MM.1S (cell line): ENCODE measurements at regions not wholly inside any gene's neighbourhood (a gene's known extent, or its start where the extent isn't known, plus 50 kb on each side); places are given as distances from the start of the nearest gene placed in this dataset.
"Not testable (repeated sequence)": the region's sequence is repeated elsewhere in the genome, so short reads cannot be mapped to it uniquely, and the experiment has no call there.

Source experiments
- DNase-seq: peaks from one replicate; pipeline ENCODE4 v3.0.0-alpha.2; 2015
- H2AFZ ChIP-seq: fragments of 300-600 bp; sonication (generic); 2 replicates; pipeline ENCODE4 v1.6.0; 2016; ENCODE audit warnings: antibody characterized with exemption, low read length
- H3F3A ChIP-seq: fragments of 300-600 bp; sonication (generic); 2 replicates; pipeline ENCODE4 v1.6.1; 2016; ENCODE audit warnings: mild to moderate bottlenecking, antibody characterized with exemption, low read length, moderate library complexity, mixed read lengths; ENCODE audit not compliant: insufficient read depth
- H3K27ac ChIP-seq: fragments of 300-600 bp; sonication (generic); 2 replicates; pipeline ENCODE4 v1.5.1; 2016; ENCODE audit warnings: mild to moderate bottlenecking, low read length
- H3K27me3 ChIP-seq: fragments of 300-600 bp; sonication (generic); replicated peaks from 2 replicates; pipeline ENCODE4 v1.6.0; 2016; ENCODE audit warnings: low read length; ENCODE audit not compliant: insufficient read depth
- H3K36me3 ChIP-seq: fragments of 300-600 bp; sonication (generic); replicated peaks from 2 replicates; pipeline ENCODE4 v1.6.1; 2016; ENCODE audit warnings: mild to moderate bottlenecking, low read length, mixed read lengths; ENCODE audit not compliant: insufficient read depth
- H3K4me1 ChIP-seq: fragments of 300-600 bp; sonication (generic); 2 replicates; pipeline ENCODE4 v1.6.1; 2016; ENCODE audit warnings: low read length, mixed read lengths
- H3K4me2 ChIP-seq: fragments of 300-600 bp; sonication (generic); 2 replicates; pipeline ENCODE4 v1.6.0; 2016; ENCODE audit warnings: low read depth, low read length
- H3K4me3 ChIP-seq: fragments of 300-600 bp; sonication (generic); 2 replicates; pipeline ENCODE4 v1.5.1; 2016; ENCODE audit warnings: low read length, mixed read lengths
- H3K79me2 ChIP-seq: fragments of 300-600 bp; sonication (generic); 2 replicates; pipeline ENCODE4 v1.6.1; 2016; ENCODE audit warnings: mixed run types, low read length, mixed read lengths
- H3K9ac ChIP-seq: fragments of 300-600 bp; sonication (generic); 2 replicates; pipeline ENCODE4 v1.6.1; 2016; ENCODE audit warnings: low read length, mixed read lengths
- H3K9me2 ChIP-seq: fragments of 300-600 bp; sonication (generic); replicated peaks from 2 replicates; pipeline ENCODE4 v1.6.1; 2016; ENCODE audit warnings: mild to moderate bottlenecking, low read length, mixed read lengths; ENCODE audit not compliant: insufficient read depth
- H3K9me3 ChIP-seq: fragments of 300-600 bp; sonication (generic); replicated peaks from 2 replicates; pipeline ENCODE4 v1.6.1; 2016; ENCODE audit warnings: mild to moderate bottlenecking, low read length, mixed read lengths; ENCODE audit not compliant: insufficient read depth
- H4K20me1 ChIP-seq: fragments of 300-600 bp; sonication (generic); 2 replicates; pipeline ENCODE4 v1.6.1; 2016; ENCODE audit warnings: mild to moderate bottlenecking, low read length, moderate library complexity, mixed read lengths; ENCODE audit not compliant: insufficient read depth
- EZH2 ChIP-seq: fragments of 300-600 bp; sonication (generic); optimal IDR thresholded peaks from 2 replicates; pipeline ENCODE3; 2017; ENCODE audit warnings: low read depth, mild to moderate bottlenecking, antibody characterized with exemption, low read length, mixed read lengths
- EZH2phosphoT487 ChIP-seq: fragments of 300-600 bp; sonication (generic); IDR thresholded peaks from 2 replicates; pipeline ENCODE4 v1.6.1; 2018; ENCODE audit warnings: antibody characterized with exemption, low read length
- TF ChIP-seq, protein P1 (sequence below): fragments of 300-600 bp; sonication (generic); IDR thresholded peaks from 2 replicates; pipeline ENCODE4 v1.5.1; 2016; ENCODE audit warnings: antibody characterized with exemption, low read length, mixed read lengths

DNA sequence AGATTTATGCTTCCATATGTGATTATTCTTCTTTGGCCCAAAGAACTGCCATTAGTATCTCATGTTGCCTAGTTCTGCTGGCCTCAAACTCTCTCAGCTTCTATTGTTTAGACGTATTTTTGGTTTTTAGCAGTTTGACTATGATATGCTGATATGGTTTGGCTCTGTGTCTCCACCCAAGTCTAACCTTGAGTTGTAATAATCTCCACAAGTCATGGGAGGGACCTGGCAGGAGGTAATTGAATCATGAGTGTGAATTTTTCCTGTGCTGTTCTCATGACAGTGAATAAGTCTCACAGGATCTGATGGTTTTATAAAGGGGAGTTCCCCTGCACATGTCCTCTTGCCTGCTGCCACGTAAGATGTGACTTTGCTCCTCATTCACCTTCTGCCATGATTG lies 96.7 kb upstream of the ARG1 start:
- DNase-seq = no peak
- no peak overlapping the region for H3K4me3 ChIP-seq
- H3K9me2 ChIP-seq = no peaks in the 10 kb centered on the region
- no peaks in the 10 kb centered on the region for H3K9me3 ChIP-seq
- TF ChIP-seq EZH2phosphoT487 = no peak
- TF ChIP-seq EZH2 = no peak
- TF ChIP-seq, protein P1, sequence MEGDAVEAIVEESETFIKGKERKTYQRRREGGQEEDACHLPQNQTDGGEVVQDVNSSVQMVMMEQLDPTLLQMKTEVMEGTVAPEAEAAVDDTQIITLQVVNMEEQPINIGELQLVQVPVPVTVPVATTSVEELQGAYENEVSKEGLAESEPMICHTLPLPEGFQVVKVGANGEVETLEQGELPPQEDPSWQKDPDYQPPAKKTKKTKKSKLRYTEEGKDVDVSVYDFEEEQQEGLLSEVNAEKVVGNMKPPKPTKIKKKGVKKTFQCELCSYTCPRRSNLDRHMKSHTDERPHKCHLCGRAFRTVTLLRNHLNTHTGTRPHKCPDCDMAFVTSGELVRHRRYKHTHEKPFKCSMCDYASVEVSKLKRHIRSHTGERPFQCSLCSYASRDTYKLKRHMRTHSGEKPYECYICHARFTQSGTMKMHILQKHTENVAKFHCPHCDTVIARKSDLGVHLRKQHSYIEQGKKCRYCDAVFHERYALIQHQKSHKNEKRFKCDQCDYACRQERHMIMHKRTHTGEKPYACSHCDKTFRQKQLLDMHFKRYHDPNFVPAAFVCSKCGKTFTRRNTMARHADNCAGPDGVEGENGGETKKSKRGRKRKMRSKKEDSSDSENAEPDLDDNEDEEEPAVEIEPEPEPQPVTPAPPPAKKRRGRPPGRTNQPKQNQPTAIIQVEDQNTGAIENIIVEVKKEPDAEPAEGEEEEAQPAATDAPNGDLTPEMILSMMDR = no peak
- H3K4me2 ChIP-seq = no peak overlapping the region
- no peaks in the 10 kb centered on the region for H3K79me2 ChIP-seq
- H3K27ac ChIP-seq = no peak overlapping the region
- no peaks in the 10 kb centered on the region for H3F3A ChIP-seq
- no peaks in the 10 kb centered on the region for H3K36me3 ChIP-seq
- no peaks in the 10 kb centered on the region for H4K20me1 ChIP-seq
- H3K4me1 ChIP-seq = no peaks in the 10 kb centered on the region
- no peak overlapping the region for H2AFZ ChIP-seq
- H3K9ac ChIP-seq = no peak overlapping the region
- no peaks in the 10 kb centered on the region for H3K27me3 ChIP-seq

DNA sequence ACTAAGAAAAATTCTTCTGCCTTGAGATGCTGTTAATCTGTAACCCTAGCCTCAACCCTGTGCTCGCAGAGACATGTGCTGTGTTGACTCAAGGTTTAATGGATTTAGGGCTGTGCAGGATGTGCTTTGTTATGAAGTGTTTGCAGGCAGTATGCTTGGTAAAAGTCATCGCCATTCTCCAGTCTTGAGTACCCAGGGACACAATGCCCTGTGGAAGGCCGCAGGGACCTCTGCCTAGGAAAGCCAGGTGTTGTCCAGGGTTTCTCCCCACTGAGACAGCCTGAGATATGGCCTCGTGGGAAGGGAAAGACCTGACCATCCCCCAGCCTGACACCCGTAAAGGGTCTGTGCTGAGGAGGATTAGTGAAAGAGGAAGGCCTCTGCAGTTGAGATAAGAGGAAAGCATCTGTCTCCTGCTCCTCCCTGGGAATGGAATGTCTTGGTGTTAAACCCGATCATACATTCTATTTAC lies 94.2 kb upstream of the ARG1 start:
- H3K4me3 ChIP-seq, H3K4me2 ChIP-seq, H3K27ac ChIP-seq, H2AFZ ChIP-seq, H3K4me1 ChIP-seq, H3K9me2 ChIP-seq, H3K36me3 ChIP-seq, DNase-seq, H3K9ac ChIP-seq, H4K20me1 ChIP-seq, H3K79me2 ChIP-seq, H3K9me3 ChIP-seq, H3F3A ChIP-seq, H3K27me3 ChIP-seq: not testable (repeated sequence)

DNA sequence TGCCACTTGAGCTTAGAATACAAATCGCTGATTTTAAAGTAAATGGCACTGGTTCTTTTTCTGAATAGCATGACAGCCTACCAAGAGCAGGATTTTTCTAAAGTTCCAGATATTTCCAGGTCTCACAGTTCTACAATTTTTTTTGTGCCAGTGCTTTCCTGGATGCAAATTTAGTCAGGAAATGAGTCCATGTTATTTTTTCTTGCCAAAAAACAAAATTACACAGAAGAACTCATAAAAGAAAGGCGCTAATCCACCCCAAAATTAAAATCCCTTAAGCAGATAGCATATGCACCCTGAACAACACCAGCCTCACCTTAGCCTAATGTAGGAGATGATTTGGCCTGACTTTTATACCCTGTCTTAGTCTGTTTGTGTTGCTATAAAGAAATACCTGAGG lies 86.4 kb upstream of the ARG1 start:
- Histone ChIP-seq H3K9ac (no peak overlapping the region), H3K27ac (no peak overlapping the region), H3K4me1 (no peaks in the 10 kb centered on the region), H2AFZ (no peak overlapping the region), H3K27me3 (no peaks in the 10 kb centered on the region), H3K4me2 (no peak overlapping the region), H3K9me2 (no peaks in the 10 kb centered on the region), H3K9me3 (no peaks in the 10 kb centered on the region), H3K4me3 (no peak overlapping the region), H3K36me3 (no peaks in the 10 kb centered on the region), H4K20me1 (no peaks in the 10 kb centered on the region), H3K79me2 (no peaks in the 10 kb centered on the region), H3F3A (no peaks in the 10 kb centered on the region)
- TF ChIP-seq EZH2phosphoT487 = no peak
- DNase-seq = no peak

DNA sequence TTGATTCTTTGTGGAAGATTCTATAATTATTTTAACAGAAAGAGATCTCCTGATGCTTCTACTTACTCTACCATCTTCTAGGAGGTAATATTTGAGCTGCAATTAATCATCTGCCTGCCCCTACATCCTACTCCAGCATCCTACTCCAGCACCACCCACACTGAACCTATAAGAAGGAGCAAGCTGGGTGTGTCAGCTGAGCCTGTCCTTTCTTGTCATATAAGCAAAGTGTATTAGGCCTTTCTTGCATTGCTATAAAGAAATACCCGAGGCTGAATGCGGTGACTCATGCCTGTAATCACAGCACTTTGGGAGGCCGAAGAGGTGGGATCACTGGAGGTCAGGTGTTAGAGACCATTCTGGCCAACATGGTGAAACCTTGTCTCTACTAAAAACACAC lies 84.2 kb upstream of the ARG1 start:
- H3K36me3 ChIP-seq = no peaks in the 10 kb centered on the region
- H3K27me3 ChIP-seq = no peaks in the 10 kb centered on the region
- no peak overlapping the region for H2AFZ ChIP-seq
- no peak for DNase-seq
- no peaks in the 10 kb centered on the region for H3F3A ChIP-seq
- no peak for TF ChIP-seq EZH2phosphoT487
- TF ChIP-seq, protein P1 = no peak
- no peak for TF ChIP-seq EZH2
- H4K20me1 ChIP-seq = no peaks in the 10 kb centered on the region
- H3K4me2 ChIP-seq = no peak overlapping the region
- H3K4me3 ChIP-seq = no peak overlapping the region
- H3K79me2 ChIP-seq = no peaks in the 10 kb centered on the region
- no peaks in the 10 kb centered on the region for H3K4me1 ChIP-seq
- no peak overlapping the region for H3K9ac ChIP-seq
- H3K27ac ChIP-seq = no peak overlapping the region
- no peaks in the 10 kb centered on the region for H3K9me2 ChIP-seq
- no peaks in the 10 kb centered on the region for H3K9me3 ChIP-seq
